ENCODE measurements at regions not wholly inside any gene's neighbourhood (a gene's known extent, or its start where the extent isn't known, plus 50 kb on each side); places are given as distances from the start of the nearest gene placed in this dataset.

DNA sequence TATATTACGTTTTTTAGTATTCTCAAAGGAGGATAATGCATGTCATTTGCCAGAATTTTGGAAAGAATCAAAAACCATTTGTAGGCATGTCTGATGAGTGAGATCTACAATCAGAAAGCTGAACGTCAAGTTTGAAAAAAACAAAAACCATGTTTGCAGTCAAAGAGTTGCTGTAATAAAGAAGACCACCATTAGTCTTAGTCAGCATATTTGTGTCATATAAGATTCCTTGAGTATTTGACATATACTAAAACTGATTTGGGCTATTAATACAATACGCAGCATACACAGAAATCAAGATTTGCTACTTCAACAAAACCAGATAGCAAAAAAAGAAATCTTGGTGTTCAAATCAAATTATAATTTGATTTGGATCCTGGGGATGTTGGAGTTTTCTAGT is 247.5 kb downstream of the SAMD5 start:
- no peak for DNase-seq (ENCODE audit: extremely low read depth in 1 of 2, low read depth in 1 of 2)

DNA sequence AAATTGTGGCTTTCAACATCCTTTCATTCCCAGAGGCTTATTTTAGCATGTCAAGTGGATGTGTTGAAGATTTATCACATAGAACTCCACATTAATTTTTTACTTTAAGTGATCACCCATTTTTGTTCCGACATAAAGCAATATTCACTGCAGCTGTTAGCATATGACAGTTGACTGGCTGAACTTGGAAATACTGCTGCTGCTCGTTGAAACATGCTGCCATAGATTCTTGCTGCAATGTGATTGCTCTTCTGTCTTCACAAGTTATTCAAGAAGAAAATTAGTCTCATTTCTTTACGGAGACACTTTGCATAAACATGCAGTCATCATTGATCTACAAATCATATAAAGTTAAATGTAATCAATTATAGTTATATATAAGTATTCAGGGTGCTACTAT is 248.4 kb downstream of the SAMD5 start:
- no peak for DNase-seq (ENCODE audit: extremely low read depth in 1 of 2, low read depth in 1 of 2)

DNA sequence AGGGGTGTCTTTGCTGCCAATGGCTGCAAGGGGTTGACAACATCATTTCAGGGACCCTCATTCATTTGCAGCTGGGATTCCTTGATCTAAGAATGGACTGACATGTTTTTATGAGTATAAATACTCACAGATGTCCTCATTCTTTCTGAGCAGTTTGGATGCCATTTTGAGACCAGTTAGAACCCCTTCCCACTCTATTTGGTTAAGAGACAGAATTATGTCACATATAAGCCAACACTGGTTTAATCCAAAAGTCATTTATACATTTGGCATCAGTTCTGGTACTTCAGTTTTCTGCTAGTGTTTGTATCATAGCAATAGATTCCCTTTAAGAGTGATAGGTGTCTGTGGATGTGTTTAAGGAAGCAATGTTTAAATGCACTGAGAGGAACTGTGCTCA is 248.8 kb downstream of the SAMD5 start:
- DNase-seq (ENCODE audit: extremely low read depth in 1 of 2, low read depth in 1 of 2): no peak

DNA sequence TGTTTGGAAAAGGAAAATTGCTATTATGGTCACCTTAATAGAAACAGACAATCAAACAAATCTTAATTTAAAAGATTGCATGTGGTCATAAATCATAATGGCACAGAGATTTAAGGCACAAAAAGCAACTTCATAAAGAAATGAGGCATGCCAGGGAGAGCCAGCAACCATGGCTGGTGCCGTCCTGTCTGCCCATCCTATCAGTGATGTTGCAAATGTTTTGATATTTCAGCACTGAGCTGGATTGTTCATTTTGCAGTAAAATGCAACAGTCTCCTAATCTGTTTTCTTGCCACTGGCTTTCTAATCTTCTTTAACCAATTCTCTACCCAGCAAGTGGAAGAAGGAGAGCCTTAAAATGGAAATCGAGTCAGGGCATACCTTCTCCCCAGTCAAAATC is 249.8 kb downstream of the SAMD5 start:
- no peak for DNase-seq (ENCODE audit: extremely low read depth in 1 of 2, low read depth in 1 of 2)

DNA sequence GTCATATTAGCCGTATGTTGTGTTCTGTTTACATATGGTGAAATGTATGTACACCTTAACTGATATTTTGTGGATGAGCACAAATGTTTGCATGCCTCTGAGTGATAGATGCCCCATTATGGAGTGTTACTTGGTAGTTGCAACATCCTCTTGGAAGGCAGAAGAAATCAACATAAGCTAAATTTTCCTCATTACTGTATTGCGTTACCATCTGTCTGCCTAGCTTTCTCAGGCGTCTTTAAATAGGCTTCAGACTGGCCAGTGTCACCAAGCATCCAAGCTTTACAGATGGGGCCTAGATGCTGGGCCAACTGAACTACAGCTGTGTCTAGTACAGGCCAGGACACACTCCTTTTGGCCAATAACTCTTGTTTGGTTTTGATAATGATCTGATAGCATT is 250.6 kb downstream of the SAMD5 start:
- no peak for DNase-seq (ENCODE audit: extremely low read depth in 1 of 2, low read depth in 1 of 2)

DNA sequence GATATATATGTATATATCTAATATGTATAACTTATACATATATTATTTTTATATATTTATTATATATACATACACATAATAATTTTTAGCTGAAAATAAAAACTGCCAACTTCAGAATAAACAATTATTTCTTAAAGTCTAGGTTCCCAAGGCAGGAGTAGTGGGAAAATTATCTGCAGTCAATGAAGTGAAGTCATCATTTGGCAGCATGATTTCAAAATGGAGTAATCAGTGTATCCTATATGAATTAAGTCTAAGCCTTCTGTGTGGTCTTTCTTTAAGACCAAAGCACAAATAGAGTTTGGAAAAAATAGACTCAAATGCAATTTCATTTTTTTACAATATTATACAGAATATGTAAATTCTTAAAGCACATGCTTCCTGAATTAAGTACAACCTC is 251.0 kb downstream of the SAMD5 start:
- DNase-seq (ENCODE audit: extremely low read depth in 1 of 2, low read depth in 1 of 2): no peak

DNA sequence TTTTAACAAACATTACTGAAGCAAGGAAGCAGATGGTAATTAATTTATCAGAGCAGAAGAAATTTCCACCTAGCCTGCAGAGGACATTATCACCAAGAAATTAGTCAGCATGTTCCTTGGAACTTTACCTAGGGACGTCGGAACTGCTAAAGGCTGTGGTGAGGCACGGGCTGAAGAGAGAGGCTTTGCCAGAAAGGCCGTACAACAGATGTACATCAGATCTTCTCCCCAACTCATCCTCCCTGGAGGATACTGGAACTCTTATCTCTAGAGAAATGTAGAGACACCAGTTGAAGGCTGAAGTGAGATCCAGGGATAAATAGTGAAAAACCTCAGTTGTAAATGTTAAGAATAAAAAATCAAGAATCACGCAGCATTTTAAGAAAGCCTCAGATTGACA is 257.1 kb downstream of the SAMD5 start:
- no peak for DNase-seq (ENCODE audit: extremely low read depth in 1 of 2, low read depth in 1 of 2)

DNA sequence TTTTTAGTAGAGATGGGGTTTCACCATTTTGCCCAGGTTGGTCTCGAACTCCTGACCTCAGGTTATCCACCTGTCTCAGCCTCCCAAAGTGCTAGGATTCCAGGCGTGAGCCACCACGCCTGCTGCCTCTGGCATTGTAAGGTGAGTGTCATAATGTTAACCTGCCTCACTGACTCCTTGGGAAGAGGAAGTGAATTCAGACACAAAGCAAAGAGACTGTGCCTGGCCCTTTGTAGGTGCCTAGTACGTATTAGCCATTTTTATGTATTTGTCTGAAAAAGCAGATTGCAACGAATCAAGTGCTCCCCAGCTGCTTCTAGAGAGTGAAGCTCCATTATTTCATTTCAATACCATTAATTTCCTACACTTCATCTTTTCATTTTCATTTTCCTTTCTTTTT is 260.5 kb downstream of the SAMD5 start:
- no peak for DNase-seq (ENCODE audit: extremely low read depth in 1 of 2, low read depth in 1 of 2)

DNA sequence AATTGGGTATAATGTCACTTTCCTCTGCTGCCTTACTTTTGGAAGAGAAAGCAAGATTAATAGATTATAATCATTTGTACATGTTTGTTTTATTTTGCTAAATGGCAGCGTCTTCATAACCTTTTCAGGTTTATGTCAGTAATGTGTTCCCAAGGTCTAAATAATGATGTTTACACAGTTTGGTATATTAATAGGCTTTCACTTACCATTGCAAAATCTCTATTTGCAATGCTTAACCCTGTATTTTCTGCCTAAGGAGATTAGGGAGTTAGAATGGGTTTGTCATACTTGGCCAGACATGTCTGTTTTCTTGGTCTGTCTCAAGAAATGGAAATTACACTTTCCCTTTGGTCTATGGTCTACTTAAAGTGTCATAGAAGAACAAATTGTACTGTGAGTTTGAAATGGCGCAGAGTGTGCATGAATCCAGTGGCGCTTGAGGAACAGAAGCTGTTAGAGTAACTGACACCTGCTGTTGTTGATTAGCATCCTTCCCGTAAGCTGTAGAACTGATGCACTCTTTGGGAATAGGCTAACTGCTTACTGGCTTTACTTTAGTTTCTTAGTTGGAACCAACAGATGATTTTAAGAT is 261.1 kb downstream of the SAMD5 start:
- no peak for DNase-seq (ENCODE audit: extremely low read depth in 1 of 2, low read depth in 1 of 2)

DNA sequence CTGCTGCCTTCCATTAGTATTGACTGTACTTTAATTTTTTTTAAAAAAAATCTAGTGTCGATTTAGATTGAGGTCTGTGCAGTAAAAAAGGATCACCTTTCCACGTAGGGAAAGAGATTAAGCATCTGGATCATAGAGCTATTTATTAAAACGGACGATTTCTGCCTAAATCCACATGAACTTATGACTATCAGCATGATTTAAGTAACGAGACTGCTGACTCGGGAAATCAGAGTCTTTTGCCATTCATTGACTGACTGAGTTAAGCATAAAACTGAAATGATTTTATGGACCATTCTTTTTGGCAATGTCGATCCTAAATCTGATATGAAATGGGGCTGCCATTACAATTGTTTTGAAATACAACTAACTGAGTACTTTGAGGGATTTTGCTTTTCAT is 261.7 kb downstream of the SAMD5 start:
- DNase-seq (ENCODE audit: extremely low read depth in 1 of 2, low read depth in 1 of 2): no peak

DNA sequence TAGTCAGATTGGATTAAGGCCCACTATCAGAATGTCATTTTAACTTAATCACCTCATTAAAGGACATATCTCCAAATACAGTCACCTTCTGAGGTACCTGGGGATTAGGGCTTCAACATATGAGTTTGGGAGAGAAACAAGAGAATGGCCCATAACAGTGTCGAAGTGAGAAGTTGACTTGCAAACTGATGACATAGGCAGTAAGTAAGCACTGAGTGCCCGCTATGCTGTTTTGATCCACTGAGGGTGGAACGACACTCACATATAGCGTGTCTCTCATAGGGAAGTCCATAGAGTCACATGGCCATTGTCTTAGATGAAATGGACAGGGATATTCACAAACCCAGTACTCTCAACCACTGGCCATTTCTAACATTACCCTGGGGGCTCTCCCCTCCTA is 264.2 kb downstream of the SAMD5 start:
- DNase-seq (ENCODE audit: extremely low read depth in 1 of 2, low read depth in 1 of 2): no peak

DNA sequence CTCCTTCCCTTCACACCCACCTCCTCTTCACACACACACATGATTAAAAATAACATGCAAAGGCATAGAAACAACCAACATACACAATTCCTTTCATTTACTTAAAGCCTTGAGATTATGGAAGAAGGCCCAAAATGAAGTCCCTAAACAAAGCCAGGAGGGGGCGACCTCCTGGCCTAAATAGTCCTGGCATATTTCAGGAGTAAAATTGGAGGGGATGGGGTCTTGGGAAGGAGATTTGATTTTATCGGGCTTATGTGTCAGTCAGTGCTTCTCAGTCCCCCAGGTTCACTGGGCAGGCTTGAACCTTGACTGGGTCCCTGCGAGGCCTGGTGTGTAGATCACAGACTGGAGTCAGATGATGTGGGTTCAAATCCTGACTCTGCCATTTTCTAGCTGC is 266.4 kb downstream of the SAMD5 start:
- DNase-seq (ENCODE audit: extremely low read depth in 1 of 2, low read depth in 1 of 2): no peak

DNA sequence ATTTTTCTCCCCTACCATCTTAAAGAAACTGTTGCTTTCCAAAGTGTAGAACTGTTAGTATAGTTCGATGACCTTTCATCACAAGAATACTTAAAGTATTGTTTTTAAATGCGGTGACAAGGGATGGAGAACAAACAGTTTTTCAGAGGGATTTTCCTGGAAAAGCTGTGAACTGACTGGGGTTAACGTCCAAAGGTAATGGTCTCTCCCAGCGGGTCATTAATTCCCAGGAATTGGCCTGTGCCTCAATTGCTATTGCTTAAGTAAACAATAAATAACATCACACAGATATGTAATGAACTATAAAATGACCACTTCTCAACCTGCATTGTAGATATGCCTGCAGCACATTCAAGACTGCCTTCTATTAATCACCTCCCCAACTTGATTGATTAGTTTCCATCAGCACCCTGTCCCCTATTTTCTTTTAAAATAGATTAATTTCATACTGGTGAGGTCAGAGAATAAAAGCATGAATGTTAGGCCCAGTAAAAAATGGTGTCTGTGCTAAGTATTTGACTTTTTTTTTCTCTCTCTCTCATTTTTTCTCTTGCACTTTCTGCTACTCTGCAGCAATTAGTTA is 268.2 kb downstream of the SAMD5 start:
- DNase-seq (ENCODE audit: extremely low read depth in 1 of 2, low read depth in 1 of 2): no peak

DNA sequence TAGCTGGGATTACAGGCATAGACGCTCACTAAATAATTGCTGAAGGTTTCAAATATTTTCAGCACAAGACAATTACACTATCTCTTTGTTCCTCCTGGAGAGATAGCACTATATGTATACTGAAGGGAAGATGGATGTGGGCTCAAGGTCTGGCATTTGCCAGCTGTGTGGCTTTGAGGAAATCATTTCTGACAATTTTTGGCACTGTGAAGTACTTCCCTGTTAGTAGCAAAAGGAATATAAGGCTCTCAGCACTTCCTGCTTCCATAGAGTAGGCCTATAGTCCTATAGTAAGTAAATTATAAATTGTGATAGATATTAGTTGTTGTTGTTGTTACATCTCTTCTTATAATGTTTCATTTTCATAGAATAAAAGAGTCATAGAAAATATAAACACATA is 271.1 kb downstream of the SAMD5 start:
- no peak for DNase-seq (ENCODE audit: extremely low read depth in 1 of 2, low read depth in 1 of 2)

DNA sequence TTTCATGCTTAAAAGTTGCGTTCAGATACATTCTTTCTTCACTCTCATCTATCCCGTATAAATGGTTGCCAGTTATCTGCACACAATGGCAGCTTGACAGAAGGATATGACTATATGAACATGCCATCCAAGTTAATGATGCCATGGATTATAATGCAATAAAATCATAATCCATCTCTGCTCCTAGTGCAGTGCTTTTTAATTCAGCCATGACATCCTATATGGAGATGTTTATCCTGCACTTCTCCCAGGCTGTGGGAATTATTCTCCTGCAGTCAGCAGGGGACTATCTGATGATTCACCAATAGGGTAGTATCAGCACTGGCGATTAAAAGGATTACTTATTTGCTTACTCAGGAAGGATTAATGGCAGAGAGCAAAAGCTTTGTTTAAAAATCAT is 273.8 kb downstream of the SAMD5 start:
- DNase-seq (ENCODE audit: extremely low read depth in 1 of 2, low read depth in 1 of 2): no peak

DNA sequence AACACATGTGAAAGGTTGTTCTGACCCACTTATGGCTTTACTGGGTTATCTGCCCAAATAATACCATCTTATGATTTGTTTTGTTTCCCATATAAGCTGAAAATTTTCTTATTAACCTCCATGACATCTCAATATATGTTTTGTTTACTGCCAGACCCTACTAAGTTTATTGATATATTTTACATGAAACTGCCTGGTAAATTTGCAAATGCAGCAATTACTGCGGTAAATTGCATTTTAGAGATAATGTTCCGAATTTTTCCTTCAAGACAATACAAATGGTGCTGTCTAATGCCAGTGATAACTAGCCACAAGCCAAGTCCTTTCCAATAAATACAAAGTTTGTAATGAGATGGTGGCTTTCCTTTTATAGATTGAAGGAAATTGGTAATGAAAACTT is 275.9 kb downstream of the SAMD5 start:
- no peak for DNase-seq (ENCODE audit: extremely low read depth in 1 of 2, low read depth in 1 of 2)

DNA sequence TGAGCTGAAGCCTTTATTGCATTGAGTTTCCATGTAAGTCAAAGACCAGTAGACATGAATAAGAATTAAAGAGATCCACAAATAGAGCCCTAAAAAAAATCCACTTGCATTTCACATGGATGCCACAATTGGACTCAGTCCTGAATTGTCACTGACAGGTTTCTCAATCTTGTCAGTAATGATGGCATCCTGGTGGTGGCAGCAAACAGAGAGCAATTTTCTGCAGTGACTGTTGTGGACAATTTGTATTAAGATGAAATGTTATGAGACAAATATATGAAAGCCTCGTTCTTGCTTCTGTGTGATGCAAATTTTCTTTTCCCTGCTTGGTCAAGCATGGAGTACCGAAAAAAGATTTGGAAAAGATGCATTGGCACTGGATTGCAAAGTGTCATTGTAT is 278.9 kb downstream of the SAMD5 start:
- no peak for DNase-seq (ENCODE audit: extremely low read depth in 1 of 2, low read depth in 1 of 2)

DNA sequence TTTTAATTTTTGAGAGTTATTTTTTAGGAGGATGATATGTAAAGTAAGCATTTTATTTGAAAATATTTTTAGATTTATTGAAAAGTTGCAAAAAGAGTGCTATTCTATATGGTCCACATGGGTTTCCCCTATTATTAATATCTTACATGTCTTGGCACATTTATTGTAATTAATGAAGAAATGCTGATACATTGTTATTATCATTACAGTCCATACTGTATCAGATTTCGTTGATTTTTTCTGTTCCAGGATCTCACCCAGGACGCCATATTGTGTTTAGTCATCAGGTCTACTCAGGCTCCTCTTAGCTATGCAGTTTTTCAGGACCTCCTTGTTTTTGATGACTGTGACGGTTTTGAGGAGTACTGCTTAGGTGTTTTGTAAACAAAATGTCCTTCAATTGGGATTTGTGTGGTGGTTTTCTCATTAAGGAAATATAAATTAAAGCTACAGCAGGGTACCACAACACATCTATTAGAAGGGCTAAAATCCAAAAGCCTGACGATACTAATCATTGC is 281.0 kb downstream of the SAMD5 start:
- no peak for DNase-seq (ENCODE audit: extremely low read depth in 1 of 2, low read depth in 1 of 2)

DNA sequence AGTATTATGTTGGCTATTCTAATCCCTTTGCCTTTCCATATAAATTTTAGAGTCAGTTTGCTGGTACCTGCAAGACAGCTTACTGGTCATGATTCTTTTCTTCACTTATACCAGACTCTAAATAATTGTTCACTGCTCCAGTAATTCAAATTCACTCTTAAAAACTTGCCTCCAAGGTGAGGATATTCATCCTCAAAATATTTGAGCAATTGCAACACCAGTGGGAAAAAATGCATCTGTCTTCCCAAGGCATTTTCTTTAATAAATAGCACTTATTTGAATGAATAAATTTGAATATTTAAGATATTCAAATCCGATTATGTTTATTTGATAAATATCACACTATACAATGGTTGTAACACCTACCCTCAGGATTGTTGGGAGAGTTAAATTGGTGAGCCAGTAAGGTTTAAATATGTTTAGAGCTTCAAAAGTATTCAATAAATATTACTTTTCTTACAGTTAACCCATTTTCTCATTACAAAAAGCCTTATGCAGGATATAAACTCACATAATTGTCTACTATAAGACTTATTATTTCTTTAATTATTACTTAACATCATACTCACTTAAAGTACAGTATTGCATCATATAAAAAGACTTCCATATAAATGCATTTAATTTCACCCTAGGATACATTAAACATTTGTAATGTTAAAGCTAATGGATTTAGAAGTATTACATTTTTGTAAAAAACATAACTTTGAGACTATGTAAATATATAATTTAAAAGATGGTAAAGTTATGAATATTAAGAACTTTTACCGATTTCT is 285.6 kb downstream of the SAMD5 start:
- DNase-seq (ENCODE audit: extremely low read depth in 1 of 2, low read depth in 1 of 2): no peak

DNA sequence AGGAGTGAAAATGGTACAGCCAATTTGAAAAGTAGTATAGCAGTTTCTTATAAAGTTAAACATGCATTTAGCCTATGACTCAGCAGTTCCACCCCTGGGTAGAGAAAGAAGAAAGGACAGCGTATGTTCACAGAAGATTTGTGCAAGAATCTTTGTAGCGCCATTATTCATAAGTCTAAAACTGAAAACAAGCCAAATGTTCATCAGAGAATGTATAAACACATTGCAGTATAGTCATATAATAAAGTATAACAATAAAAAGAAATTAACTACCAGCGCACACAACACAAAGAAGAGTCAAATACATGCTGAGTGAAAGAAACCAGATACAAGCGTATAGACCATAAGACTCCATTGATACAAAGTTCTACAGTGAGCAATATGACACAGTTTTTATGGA is 294.0 kb downstream of the SAMD5 start:
- no peak for DNase-seq (ENCODE audit: extremely low read depth in 1 of 2, low read depth in 1 of 2)

DNA sequence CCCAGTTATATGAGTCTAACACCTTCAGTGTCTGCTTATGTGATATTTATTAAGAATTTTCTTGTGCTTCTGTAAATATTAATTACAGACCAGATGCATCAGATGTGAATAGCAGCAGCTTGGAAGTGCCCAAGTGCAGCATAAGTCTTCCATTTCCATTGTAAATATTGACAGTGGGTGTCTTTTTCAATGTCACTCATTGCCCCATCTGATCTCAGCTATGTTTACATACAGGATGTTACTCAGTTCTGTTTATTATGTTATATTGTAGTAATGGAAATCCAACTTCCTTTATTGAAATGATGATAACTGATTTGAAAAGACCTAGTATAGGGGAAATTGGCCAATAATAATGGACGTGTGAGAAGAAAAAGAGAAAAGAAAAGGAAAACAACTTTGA is 296.7 kb downstream of the SAMD5 start:
- no peak for DNase-seq (ENCODE audit: extremely low read depth in 1 of 2, low read depth in 1 of 2)

DNA sequence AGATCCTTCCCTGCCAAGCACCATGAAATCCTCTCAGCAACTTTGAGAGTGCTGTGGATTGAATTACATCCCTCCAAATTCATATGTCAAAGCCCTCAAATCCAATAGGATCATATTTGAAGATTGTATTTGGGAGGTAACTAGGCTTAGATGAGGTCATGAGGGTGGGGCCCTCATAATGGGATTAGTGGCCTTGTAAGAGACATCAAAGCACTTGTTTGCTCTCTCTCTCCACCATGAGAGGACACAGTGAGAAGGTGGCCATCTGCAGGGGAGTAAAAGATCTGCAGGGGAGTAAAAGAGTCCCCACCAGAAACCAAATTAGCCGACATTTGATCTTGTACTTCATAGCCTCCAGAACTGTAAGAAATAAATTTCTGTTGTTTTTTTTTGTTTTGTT is 298.2 kb downstream of the SAMD5 start:
- no peak for DNase-seq (ENCODE audit: extremely low read depth in 1 of 2, low read depth in 1 of 2)
